ENCODE measurements at regions not wholly inside any gene's neighbourhood (a gene's known extent, or its start where the extent isn't known, plus 50 kb on each side); places are given as distances from the start of the nearest gene placed in this dataset.

GRCh38 chr13:26965952-26966700 is 205.5 kb downstream of the USP12 start:
- TF ChIP-seq POLR2A (IDR thresholded peaks at IDR 0.05) = no peak
- TF ChIP-seq, protein P1, sequence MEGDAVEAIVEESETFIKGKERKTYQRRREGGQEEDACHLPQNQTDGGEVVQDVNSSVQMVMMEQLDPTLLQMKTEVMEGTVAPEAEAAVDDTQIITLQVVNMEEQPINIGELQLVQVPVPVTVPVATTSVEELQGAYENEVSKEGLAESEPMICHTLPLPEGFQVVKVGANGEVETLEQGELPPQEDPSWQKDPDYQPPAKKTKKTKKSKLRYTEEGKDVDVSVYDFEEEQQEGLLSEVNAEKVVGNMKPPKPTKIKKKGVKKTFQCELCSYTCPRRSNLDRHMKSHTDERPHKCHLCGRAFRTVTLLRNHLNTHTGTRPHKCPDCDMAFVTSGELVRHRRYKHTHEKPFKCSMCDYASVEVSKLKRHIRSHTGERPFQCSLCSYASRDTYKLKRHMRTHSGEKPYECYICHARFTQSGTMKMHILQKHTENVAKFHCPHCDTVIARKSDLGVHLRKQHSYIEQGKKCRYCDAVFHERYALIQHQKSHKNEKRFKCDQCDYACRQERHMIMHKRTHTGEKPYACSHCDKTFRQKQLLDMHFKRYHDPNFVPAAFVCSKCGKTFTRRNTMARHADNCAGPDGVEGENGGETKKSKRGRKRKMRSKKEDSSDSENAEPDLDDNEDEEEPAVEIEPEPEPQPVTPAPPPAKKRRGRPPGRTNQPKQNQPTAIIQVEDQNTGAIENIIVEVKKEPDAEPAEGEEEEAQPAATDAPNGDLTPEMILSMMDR (IDR thresholded peaks at IDR 0.05) = no peak

Measured in breast epithelium (tissue), 3 donors.